GM12872 (cell line): ENCODE measurements at regions not wholly inside any gene's neighbourhood (a gene's known extent, or its start where the extent isn't known, plus 50 kb on each side); places are given as distances from the start of the nearest gene placed in this dataset.

Experiments
- CTCF ChIP-seq: IDR thresholded peaks from 3 replicates; pipeline ENCODE4 v1.5.1; 2011; ENCODE audit warnings: low read depth, mild to moderate bottlenecking, low read length, moderate library complexity; ENCODE audit not compliant: insufficient read depth

GRCh38 chr17:54536306-54536705, 364.3 kb upstream of the TOM1L1 start:
- TF ChIP-seq CTCF, result no peak

GRCh38 chr17:54537656-54538055, 363.0 kb upstream of the TOM1L1 start:
- no peak for TF ChIP-seq CTCF

GRCh38 chr17:54544249-54544648, 356.4 kb upstream of the TOM1L1 start:
- TF ChIP-seq CTCF, result no peak

- TF ChIP-seq CTCF, result no peak
Observed at GRCh38 chr17:54559883-54560282, 340.8 kb upstream of the TOM1L1 start.

GRCh38 chr17:54608634-54609155, 292.0 kb upstream of the TOM1L1 start:
- no peak for TF ChIP-seq CTCF

GRCh38 chr17:54620399-54620978, 280.2 kb upstream of the TOM1L1 start:
- TF ChIP-seq CTCF, result no peak

GRCh38 chr17:54623746-54624145, 276.9 kb upstream of the TOM1L1 start:
- no peak for TF ChIP-seq CTCF
